ENCODE measurements at regions not wholly inside any gene's neighbourhood (a gene's known extent, or its start where the extent isn't known, plus 50 kb on each side); places are given as distances from the start of the nearest gene placed in this dataset.

DNA sequence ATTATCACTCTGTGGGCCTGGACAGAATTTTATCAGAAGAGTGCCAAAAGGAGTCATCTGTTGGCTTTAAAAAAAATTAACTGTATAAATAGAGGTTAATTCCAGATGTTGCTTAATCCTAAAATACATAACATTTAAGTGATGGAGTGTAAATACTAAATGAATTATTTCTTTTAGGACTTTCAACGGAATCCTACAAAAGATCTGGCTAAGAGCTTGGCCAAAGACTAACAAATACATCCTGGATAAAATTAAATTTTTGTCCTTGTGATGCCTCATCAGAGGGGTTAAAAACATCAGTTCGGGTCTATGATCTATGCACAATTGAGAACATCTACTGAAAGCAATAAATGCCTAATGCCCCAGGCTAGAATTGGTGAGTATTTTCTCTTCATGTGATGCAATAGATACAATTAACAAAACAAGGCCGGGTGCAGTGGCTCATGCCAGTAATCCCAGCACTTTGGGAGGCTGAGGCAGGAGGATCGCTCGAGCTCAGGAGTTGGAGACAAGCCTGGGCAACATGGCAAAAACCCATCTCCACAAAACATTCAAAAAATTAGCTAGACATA, 49.8 kb upstream of the RAP1B start:
- DNase-seq: no peak

Measured in NCI-H1930 (cell line).